GDM1 (cell line): ENCODE measurements at regions not wholly inside any gene's neighbourhood (a gene's known extent, or its start where the extent isn't known, plus 50 kb on each side); places are given as distances from the start of the nearest gene placed in this dataset.
A peak's percentile ranks its signal among the peaks of the same experiment; 100 is the strongest.

Experiments
- DNase-seq: peaks from one replicate; lab custom pipeline; 2025; lab: John Stamatoyannopoulos, UW

- DNase-seq, result no peak
Observed at GRCh38 chr12:85681333-85681732, 154.9 kb downstream of the RASSF9 start.

GRCh38 chr12:85683051-85683450 is 153.2 kb downstream of the RASSF9 start:
- DNase-seq, result no peak

- no peak for DNase-seq
Observed at GRCh38 chr12:85688837-85689236, 147.4 kb downstream of the RASSF9 start.

- no peak for DNase-seq
Observed at GRCh38 chr12:85690146-85690545, 146.1 kb downstream of the RASSF9 start.

GRCh38 chr12:85693093-85693665 is 143.0 kb downstream of the RASSF9 start:
- peak; percentile 6 for DNase-seq

- DNase-seq, result no peak
Observed at GRCh38 chr12:85695097-85695715, 141.0 kb downstream of the RASSF9 start.

GRCh38 chr12:85697003-85697402 is 139.2 kb downstream of the RASSF9 start:
- no peak for DNase-seq

GRCh38 chr12:85698937-85699336 is 137.3 kb downstream of the RASSF9 start:
- DNase-seq, result no peak

GRCh38 chr12:85708775-85709174 is 127.4 kb downstream of the RASSF9 start:
- no peak for DNase-seq

GRCh38 chr12:85711735-85712390 is 124.3 kb downstream of the RASSF9 start:
- DNase-seq, result no peak

GRCh38 chr12:85713373-85713772 is 122.8 kb downstream of the RASSF9 start:
- DNase-seq, result no peak

- no peak for DNase-seq
Observed at GRCh38 chr12:85714425-85714824, 121.8 kb downstream of the RASSF9 start.

- no peak for DNase-seq
Observed at GRCh38 chr12:85720308-85721033, 115.7 kb downstream of the RASSF9 start.

GRCh38 chr12:85725991-85726390 is 110.2 kb downstream of the RASSF9 start:
- no peak for DNase-seq

GRCh38 chr12:85733221-85733840 is 102.9 kb downstream of the RASSF9 start:
- DNase-seq, result no peak

GRCh38 chr12:85733984-85734383 is 102.2 kb downstream of the RASSF9 start:
- no peak for DNase-seq

GRCh38 chr12:85740186-85740585 is 96.0 kb downstream of the RASSF9 start:
- no peak for DNase-seq

GRCh38 chr12:85741046-85741445 is 95.2 kb downstream of the RASSF9 start:
- no peak for DNase-seq

- no peak for DNase-seq
Observed at GRCh38 chr12:85747941-85748495, 88.2 kb downstream of the RASSF9 start.
